H9 (cell line): ENCODE measurements at regions not wholly inside any gene's neighbourhood (a gene's known extent, or its start where the extent isn't known, plus 50 kb on each side); places are given as distances from the start of the nearest gene placed in this dataset.

Experiments used
- DNase-seq: peaks from one replicate; pipeline ENCODE4 v3.0.0-alpha.2; 2017
- H2AFZ ChIP-seq: one replicate; pipeline ENCODE4 v1.6.1; 2013; ENCODE audit warnings: mild to moderate bottlenecking, low read length, control low read depth, moderate library complexity
- H2AK5ac ChIP-seq: 2 replicates; pipeline ENCODE4 v1.6.1; 2013; ENCODE audit warnings: low read length, control low read depth, mixed read lengths; ENCODE audit not compliant: insufficient read length
- H2BK120ac ChIP-seq: one replicate; pipeline ENCODE4 v1.6.1; 2013; ENCODE audit warnings: low read depth, mild to moderate bottlenecking, low read length, control low read depth, inconsistent platforms; ENCODE audit not compliant: poor library complexity, severe bottlenecking
- H2BK12ac ChIP-seq: 2 replicates; pipeline ENCODE4 v1.6.1; 2013; ENCODE audit warnings: low read length, control low read depth, mixed read lengths, low read depth; ENCODE audit not compliant: insufficient read length
- H2BK15ac ChIP-seq: 2 replicates; pipeline ENCODE4 v1.6.1; 2013; ENCODE audit warnings: low read depth, low read length, control low read depth
- H2BK20ac ChIP-seq: one replicate; pipeline ENCODE4 v1.6.1; 2013; ENCODE audit warnings: low read depth, mild to moderate bottlenecking, low read length, control low read depth, inconsistent platforms; ENCODE audit not compliant: poor library complexity, severe bottlenecking
- H2BK5ac ChIP-seq: 2 replicates; pipeline ENCODE4 v1.6.1; 2013; ENCODE audit warnings: low read length, control low read depth, mixed read lengths; ENCODE audit not compliant: insufficient read length
- H3K14ac ChIP-seq: 2 replicates; pipeline ENCODE4 v1.6.1; 2013; ENCODE audit warnings: low read length, control low read depth; ENCODE audit not compliant: insufficient read depth
- H3K18ac ChIP-seq: 2 replicates; pipeline ENCODE4 v1.6.1; 2013; ENCODE audit warnings: low read depth, mild to moderate bottlenecking, mixed read lengths, low read length, control low read depth; ENCODE audit not compliant: insufficient read length
- H3K23ac ChIP-seq: 2 replicates; pipeline ENCODE4 v1.6.1; 2013; ENCODE audit warnings: low read length, control low read depth, mixed read lengths, low read depth; ENCODE audit not compliant: insufficient read length
- H3K23me2 ChIP-seq: 2 replicates; pipeline ENCODE4 v1.6.1; 2013; ENCODE audit warnings: low read depth, mild to moderate bottlenecking, mixed read lengths, low read length, control low read depth; ENCODE audit not compliant: insufficient read length, poor library complexity, severe bottlenecking
- H3K27ac ChIP-seq: 2 replicates; pipeline ENCODE4 v1.5.1; 2013; ENCODE audit warnings: low read length, control low read depth, mixed read lengths, low read depth; ENCODE audit not compliant: insufficient read length
- H3K27me3 ChIP-seq: 2 replicates; pipeline ENCODE4 v1.6.1; 2013; ENCODE audit warnings: low read length, control low read depth, inconsistent platforms; ENCODE audit not compliant: insufficient read depth
- H3K4ac ChIP-seq: 2 replicates; pipeline ENCODE4 v1.6.1; 2013; ENCODE audit warnings: low read depth, mild to moderate bottlenecking, control low read depth, inconsistent platforms, low read length, moderate library complexity
- H3K4me1 ChIP-seq: 2 replicates; pipeline ENCODE4 v1.6.1; 2013; ENCODE audit warnings: low read length, control low read depth, inconsistent platforms; ENCODE audit not compliant: insufficient read depth
- H3K4me2 ChIP-seq: 2 replicates; pipeline ENCODE4 v1.6.1; 2013; ENCODE audit warnings: low read length, control low read depth, mixed read lengths; ENCODE audit not compliant: insufficient read length, insufficient read depth
- H3K56ac ChIP-seq: 2 replicates; pipeline ENCODE4 v1.6.1; 2013; ENCODE audit warnings: low read depth, mild to moderate bottlenecking, mixed read lengths, low read length, control low read depth; ENCODE audit not compliant: insufficient read length
- H3K79me1 ChIP-seq: 2 replicates; pipeline ENCODE4 v1.6.1; 2013; ENCODE audit warnings: low read depth, mild to moderate bottlenecking, moderate library complexity, low read length, control low read depth, inconsistent platforms; ENCODE audit not compliant: insufficient read depth, poor library complexity, severe bottlenecking
- H3K79me2 ChIP-seq: 2 replicates; pipeline ENCODE4 v1.6.1; 2013; ENCODE audit warnings: low read length, control low read depth, inconsistent platforms; ENCODE audit not compliant: insufficient read depth
- H3K9ac ChIP-seq: 2 replicates; pipeline ENCODE4 v1.6.1; 2013; ENCODE audit warnings: low read length, control low read depth, mixed read lengths; ENCODE audit not compliant: insufficient read length; ENCODE audit errors: extremely low read depth
- H3K9me3 ChIP-seq: one replicate; pipeline ENCODE4 v1.6.1; 2013; ENCODE audit warnings: low read depth, low read length, inconsistent platforms; ENCODE audit not compliant: control insufficient read depth
- H3T11ph ChIP-seq: one replicate; pipeline ENCODE4 v1.6.1; 2013; ENCODE audit warnings: mild to moderate bottlenecking, low read length, control low read depth, inconsistent platforms
- H4K20me1 ChIP-seq: one replicate; pipeline ENCODE4 v1.6.1; 2013; ENCODE audit not compliant: control insufficient read depth, insufficient read length, insufficient read depth
- H4K5ac ChIP-seq: 2 replicates; pipeline ENCODE4 v1.6.1; 2013; ENCODE audit warnings: low read depth, mild to moderate bottlenecking, mixed read lengths, low read length, control low read depth; ENCODE audit not compliant: insufficient read length
- H4K8ac ChIP-seq: replicated peaks from 2 replicates; pipeline ENCODE4 v1.6.1; 2013; ENCODE audit warnings: low read length, control low read depth, mixed read lengths, low read depth; ENCODE audit not compliant: insufficient read length
- H4K91ac ChIP-seq: 2 replicates; pipeline ENCODE4 v1.6.1; 2013; ENCODE audit warnings: low read depth, mild to moderate bottlenecking, moderate library complexity, mixed read lengths, low read length, control low read depth; ENCODE audit not compliant: insufficient read length
- H3K27ac Mint-ChIP-seq, 3 experiments: 2 replicates in 2 of 3; 3 replicates in 1 of 3; pipeline ENCODE4 v1.8.0; 2020 to 2021; ENCODE audit warnings: mixed read lengths in 3 of 3, mild to moderate bottlenecking in 1 of 3, moderate library complexity in 1 of 3
- H3K27me3 Mint-ChIP-seq: 2 replicates; pipeline ENCODE4 v1.8.0; 2021; ENCODE audit warnings: low read depth, mild to moderate bottlenecking, moderate library complexity, mixed read lengths
- H3K36me3 Mint-ChIP-seq, 3 experiments: 2 replicates in 2 of 3; 3 replicates in 1 of 3; pipeline ENCODE4 v1.8.0; 2020 to 2021; ENCODE audit warnings: low read depth in 3 of 3, mixed read lengths in 3 of 3; ENCODE audit not compliant: insufficient read depth in 1 of 3
- H3K4me1 Mint-ChIP-seq, 2 experiments: 2 replicates each; pipeline ENCODE4 v1.8.0; 2020; ENCODE audit warnings: mixed read lengths in 2 of 2
- H3K4me3 Mint-ChIP-seq, 2 experiments: 2 replicates in 1 of 2; 3 replicates in 1 of 2; pipeline ENCODE4 v1.8.0; 2020 to 2021; ENCODE audit warnings: mild to moderate bottlenecking in 2 of 2, mixed read lengths in 2 of 2, moderate library complexity in 1 of 2
- H3K9me3 Mint-ChIP-seq, 2 experiments: 2 replicates in 1 of 2; 3 replicates in 1 of 2; pipeline ENCODE4 v1.8.0; 2020; ENCODE audit warnings: mild to moderate bottlenecking in 2 of 2, mixed read lengths in 2 of 2, moderate library complexity in 1 of 2
- CTCF ChIP-seq: fragments of 200-600 bp; sonication (generic); conservative IDR thresholded peaks from 3 replicates; pipeline ENCODE4 v1.8.0; 2021; ENCODE audit warnings: antibody characterized with exemption, mild to moderate bottlenecking
- WGBS: extraction: QIAGEN DNeasy Blood & Tissue Kit; methylation state at CpG from one replicate; pipeline ENCODE4 v1.1.7; 2013; ENCODE audit warnings: missing lambda C conversion rate, low lambda C conversion rate, mixed read lengths; ENCODE audit not compliant: insufficient read length; ENCODE audit errors: extremely low coverage; 5-methylcytosine and 5-hydroxymethylcytosine counted together

- Histone ChIP-seq H4K91ac (no peak overlapping the region), H3T11ph (no peak overlapping the region), H3K4me2 (no peak overlapping the region), H3K56ac (no peak overlapping the region), H3K79me1 (no peaks in the 10 kb centered on the region), H2BK12ac (no peak overlapping the region), H2AK5ac (no peak overlapping the region), H3K79me2 (no peaks in the 10 kb centered on the region), H4K5ac (no peak overlapping the region), H3K27ac (no peak overlapping the region), H2BK5ac (no peak overlapping the region), H2BK20ac (no peak overlapping the region), H3K18ac (no peak overlapping the region), H3K9ac (no peak overlapping the region), H4K20me1 (no peaks in the 10 kb centered on the region), H3K9me3 (peaks cover 8% of the 10 kb centered on the region), H3K14ac (no peak overlapping the region), H3K23me2 (no peaks in the 10 kb centered on the region), H2AFZ (no peak overlapping the region), H3K27me3 (no peaks in the 10 kb centered on the region), H2BK120ac (no peak overlapping the region), H3K4me1 (no peaks in the 10 kb centered on the region), H4K8ac (no peak overlapping the region), H3K23ac (no peak overlapping the region), H2BK15ac (no peak overlapping the region), H3K4ac (no peak overlapping the region)
- Mint-ChIP-seq H3K27me3 (peaks cover 9% of the 10 kb centered on the region), H3K4me3 (no peak overlapping the region), H3K9me3 (peaks cover 13% of the 10 kb centered on the region in 2 experiments), H3K4me1 (peaks cover 5 to 11% of the 10 kb centered on the region in 2 experiments; a peak in 3 of 4 replicates), H3K27ac (no peak overlapping the region), H3K36me3 (peaks cover 5 to 10% (median 7%) of the 10 kb centered on the region in 3 experiments; a peak in 5 of 7 replicates)
- no CpG with 5 or more reads among the region's 4 CpGs for WGBS
- no peak for TF ChIP-seq CTCF
- no peak for DNase-seq
These were observed 222.6 kb downstream of the MYLK4 start for GRCh38 chr6:2528156-2528555.
